NCI-H1694 (cell line): ENCODE measurements at regions not wholly inside any gene's neighbourhood (a gene's known extent, or its start where the extent isn't known, plus 50 kb on each side); places are given as distances from the start of the nearest gene placed in this dataset.
A peak's percentile ranks its signal among the peaks of the same experiment; 100 is the strongest.

Source experiments
- DNase-seq: peaks from one replicate; lab custom pipeline; 2025; lab: John Stamatoyannopoulos, UW

- no peak for DNase-seq
These were observed 543.3 kb upstream of the ARGLU1 start for GRCh38 chr13:107111248-107111647.

- DNase-seq = no peak
These were observed 536.7 kb upstream of the ARGLU1 start for GRCh38 chr13:107104631-107105030.

- no peak for DNase-seq
These were observed 534.7 kb upstream of the ARGLU1 start for GRCh38 chr13:107102676-107103075.

- DNase-seq = no peak
These were observed 531.7 kb upstream of the ARGLU1 start for GRCh38 chr13:107099661-107100060.

- DNase-seq = no peak
These were observed 530.0 kb upstream of the ARGLU1 start for GRCh38 chr13:107097916-107098315.

- no peak for DNase-seq
These were observed 527.9 kb upstream of the ARGLU1 start for GRCh38 chr13:107095876-107096275.

- no peak for DNase-seq
These were observed 523.9 kb upstream of the ARGLU1 start for GRCh38 chr13:107091861-107092260.

GRCh38 chr13:107091428-107091827, 523.5 kb upstream of the ARGLU1 start:
- DNase-seq = no peak

GRCh38 chr13:107088061-107088460, 520.1 kb upstream of the ARGLU1 start:
- no peak for DNase-seq

- DNase-seq = peak; percentile 24
These were observed 511.6 kb upstream of the ARGLU1 start for GRCh38 chr13:107079423-107080049.

- no peak for DNase-seq
These were observed 510.4 kb upstream of the ARGLU1 start for GRCh38 chr13:107078229-107078765.

- no peak for DNase-seq
These were observed 508.9 kb upstream of the ARGLU1 start for GRCh38 chr13:107076801-107077200.

- no peak for DNase-seq
These were observed 507.6 kb upstream of the ARGLU1 start for GRCh38 chr13:107075576-107075975.

GRCh38 chr13:107070792-107071191, 502.9 kb upstream of the ARGLU1 start:
- no peak for DNase-seq

- DNase-seq = no peak
These were observed 501.3 kb upstream of the ARGLU1 start for GRCh38 chr13:107069108-107069776.

- no peak for DNase-seq
These were observed 499.4 kb upstream of the ARGLU1 start for GRCh38 chr13:107067381-107067780.

- DNase-seq = no peak
These were observed 498.4 kb upstream of the ARGLU1 start for GRCh38 chr13:107066355-107066754.

GRCh38 chr13:107065036-107065435, 497.1 kb upstream of the ARGLU1 start:
- peak; percentile 98 for DNase-seq

GRCh38 chr13:107057028-107057631, 489.2 kb upstream of the ARGLU1 start:
- DNase-seq = no peak

GRCh38 chr13:107043021-107043956, 475.4 kb upstream of the ARGLU1 start:
- no peak for DNase-seq

GRCh38 chr13:107035778-107036177, 467.8 kb upstream of the ARGLU1 start:
- no peak for DNase-seq

GRCh38 chr13:107035186-107035585, 467.2 kb upstream of the ARGLU1 start:
- DNase-seq = no peak
